GM12872 (cell line): ENCODE measurements at regions not wholly inside any gene's neighbourhood (a gene's known extent, or its start where the extent isn't known, plus 50 kb on each side); places are given as distances from the start of the nearest gene placed in this dataset.

Experiments
- CTCF ChIP-seq: IDR thresholded peaks from 3 replicates; pipeline ENCODE4 v1.5.1; 2011; ENCODE audit warnings: low read depth, mild to moderate bottlenecking, low read length, moderate library complexity; ENCODE audit not compliant: insufficient read depth

- TF ChIP-seq CTCF, result no peak
Observed at GRCh38 chr9:106619211-106619610, 243.8 kb upstream of the ZNF462 start.

GRCh38 chr9:106620081-106620480 is 242.9 kb upstream of the ZNF462 start:
- no peak for TF ChIP-seq CTCF

- TF ChIP-seq CTCF, result no peak
Observed at GRCh38 chr9:106620866-106621265, 242.1 kb upstream of the ZNF462 start.

- TF ChIP-seq CTCF, result no peak
Observed at GRCh38 chr9:106621313-106622163, 241.4 kb upstream of the ZNF462 start.

- TF ChIP-seq CTCF, result no peak
Observed at GRCh38 chr9:106622164-106622487, 240.8 kb upstream of the ZNF462 start.

- TF ChIP-seq CTCF, result no peak
Observed at GRCh38 chr9:106623558-106623957, 239.4 kb upstream of the ZNF462 start.

GRCh38 chr9:106625259-106625789 is 237.6 kb upstream of the ZNF462 start:
- no peak for TF ChIP-seq CTCF
